ENCODE measurements at regions not wholly inside any gene's neighbourhood (a gene's known extent, or its start where the extent isn't known, plus 50 kb on each side); places are given as distances from the start of the nearest gene placed in this dataset.

GRCh38 chr5:167533814-167534795, 757.3 kb upstream of the WWC1 start:
- no peak for TF ChIP-seq CTCF (IDR thresholded peaks at IDR 0.05; ENCODE audit: insufficient read depth, low read length)
- DNase-seq (ENCODE audit: low read depth), result no peak
- no peak overlapping the region for H3K4me3 ChIP-seq (ENCODE audit: low read depth, low read length)

- no peak for TF ChIP-seq CTCF (IDR thresholded peaks at IDR 0.05; ENCODE audit: insufficient read depth, low read length)
- DNase-seq (ENCODE audit: low read depth), result no peak
- no peak overlapping the region for H3K4me3 ChIP-seq (ENCODE audit: low read depth, low read length)
These were observed 751.7 kb upstream of the WWC1 start for GRCh38 chr5:167539747-167540146.

GRCh38 chr5:167546270-167546669, 745.2 kb upstream of the WWC1 start:
- no peak for DNase-seq (ENCODE audit: low read depth)
- no peak overlapping the region for H3K4me3 ChIP-seq (ENCODE audit: low read depth, low read length)
- TF ChIP-seq CTCF (IDR thresholded peaks at IDR 0.05; ENCODE audit: insufficient read depth, low read length), result no peak

- H3K4me3 ChIP-seq (ENCODE audit: low read depth, low read length), result no peak overlapping the region
- DNase-seq (ENCODE audit: low read depth), result no peak
- no peak for TF ChIP-seq CTCF (IDR thresholded peaks at IDR 0.05; ENCODE audit: insufficient read depth, low read length)
These were observed 739.1 kb upstream of the WWC1 start for GRCh38 chr5:167552356-167552755.

- TF ChIP-seq CTCF (IDR thresholded peaks at IDR 0.05; ENCODE audit: insufficient read depth, low read length), result no peak
- no peak for DNase-seq (ENCODE audit: low read depth)
- no peak overlapping the region for H3K4me3 ChIP-seq (ENCODE audit: low read depth, low read length)
These were observed 737.9 kb upstream of the WWC1 start for GRCh38 chr5:167553511-167553910.

- DNase-seq (ENCODE audit: low read depth), result no peak
- TF ChIP-seq CTCF (IDR thresholded peaks at IDR 0.05; ENCODE audit: insufficient read depth, low read length), result no peak
- no peak overlapping the region for H3K4me3 ChIP-seq (ENCODE audit: low read depth, low read length)
These were observed 736.7 kb upstream of the WWC1 start for GRCh38 chr5:167554564-167555290.
